ENCODE measurements at regions not wholly inside any gene's neighbourhood (a gene's known extent, or its start where the extent isn't known, plus 50 kb on each side); places are given as distances from the start of the nearest gene placed in this dataset.
A peak's percentile ranks its signal among the peaks of the same experiment; 100 is the strongest.

DNA sequence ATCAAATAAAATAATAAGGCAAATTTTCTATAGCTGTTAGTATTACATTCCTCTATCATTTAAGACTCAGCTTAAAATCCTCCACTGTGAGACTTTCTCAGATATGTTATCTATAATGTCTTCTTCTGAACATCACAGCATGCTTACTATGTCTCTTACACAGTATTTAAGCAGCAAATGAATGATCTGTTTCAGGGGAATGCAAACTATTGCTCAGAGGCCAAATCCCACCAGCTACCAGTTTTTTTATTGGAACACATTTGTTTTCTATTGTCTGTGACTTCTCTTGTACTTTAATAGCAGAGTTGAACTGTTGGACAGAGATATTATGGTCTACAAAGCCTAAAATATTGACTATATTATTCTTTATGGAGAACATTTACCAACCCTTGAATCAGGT is 59.6 kb downstream of the C3orf38 start:
- no peak for DNase-seq
- no peaks in the 10 kb centered on the region for H3K27me3 ChIP-seq (replicated peaks; ENCODE audit: control insufficient read depth, insufficient read depth, low read length)

GRCh38 chr3:88211096-88211890 is 61.5 kb downstream of the C3orf38 start:
- H3K36me3 ChIP-seq (ENCODE audit: control insufficient read depth, insufficient read depth, low read length) = no peaks in the 10 kb centered on the region
- no peak for TF ChIP-seq CTCF (IDR thresholded peaks at IDR 0.05; ENCODE audit: insufficient read depth in 1 of 2, low read depth in 1 of 2, low read length in 1 of 2, severe bottlenecking in 1 of 2, unreplicated experiment in 1 of 2)
- Mint-ChIP-seq H3K4me1 (ENCODE audit: low read depth, unreplicated experiment) (no peaks in the 10 kb centered on the region), H3K27me3 (ENCODE audit: insufficient read depth, unreplicated experiment) (peaks cover 9% of the 10 kb centered on the region), H3K4me3 (ENCODE audit: unreplicated experiment) (no peak overlapping the region), H3K9me3 (ENCODE audit: unreplicated experiment) (no peaks in the 10 kb centered on the region), H3K27ac (ENCODE audit: unreplicated experiment) (no peak overlapping the region), H3K36me3 (ENCODE audit: insufficient read depth, unreplicated experiment) (no peaks in the 10 kb centered on the region)
- intact Hi-C loops (cut with micrococcal nuclease; ENCODE audit: unreplicated experiment) = loop anchor here (10.0 kb wide), 1 partner anchor 94 kb away; no protein-coding TSS in a partner anchor
- no TSS peak for BruUV-seq (replicated peaks)
- ChIA-PET CTCF (no interaction called here), POLR2A (no interaction called here)
- no peaks in the 10 kb centered on the region for H3K27me3 ChIP-seq (replicated peaks; ENCODE audit: control insufficient read depth, insufficient read depth, low read length)
- H3K9me3 ChIP-seq = no peaks in the 10 kb centered on the region
- DNase-seq = no peak
- H3K4me1 ChIP-seq = no peaks in the 10 kb centered on the region
- H3K4me3 ChIP-seq (ENCODE audit: low read depth, low read length) = no peak overlapping the region

More for the DNA sequence above, 59.6 kb downstream of the C3orf38 start:
- BruUV-seq (replicated peaks) = no TSS peak
- no peaks in the 10 kb centered on the region for H3K9me3 ChIP-seq
- Mint-ChIP-seq H3K4me3 (ENCODE audit: unreplicated experiment) (no peak overlapping the region), H3K36me3 (ENCODE audit: insufficient read depth, unreplicated experiment) (no peaks in the 10 kb centered on the region), H3K9me3 (ENCODE audit: unreplicated experiment) (no peaks in the 10 kb centered on the region), H3K27me3 (ENCODE audit: insufficient read depth, unreplicated experiment) (peaks cover 14% of the 10 kb centered on the region), H3K4me1 (ENCODE audit: low read depth, unreplicated experiment) (no peaks in the 10 kb centered on the region), H3K27ac (ENCODE audit: unreplicated experiment) (no peak overlapping the region)
- no peaks in the 10 kb centered on the region for H3K36me3 ChIP-seq (ENCODE audit: control insufficient read depth, insufficient read depth, low read length)
- CTCF ChIA-PET = no interaction called here
- no peak overlapping the region for H3K4me3 ChIP-seq (ENCODE audit: low read depth, low read length)
- no peak for TF ChIP-seq CTCF (IDR thresholded peaks at IDR 0.05; ENCODE audit: insufficient read depth in 1 of 2, low read depth in 1 of 2, low read length in 1 of 2, severe bottlenecking in 1 of 2, unreplicated experiment in 1 of 2)
- POLR2A ChIA-PET = no interaction called here
- H3K4me1 ChIP-seq = no peaks in the 10 kb centered on the region
- intact Hi-C loops (cut with micrococcal nuclease; ENCODE audit: unreplicated experiment) = no loop called here

DNA sequence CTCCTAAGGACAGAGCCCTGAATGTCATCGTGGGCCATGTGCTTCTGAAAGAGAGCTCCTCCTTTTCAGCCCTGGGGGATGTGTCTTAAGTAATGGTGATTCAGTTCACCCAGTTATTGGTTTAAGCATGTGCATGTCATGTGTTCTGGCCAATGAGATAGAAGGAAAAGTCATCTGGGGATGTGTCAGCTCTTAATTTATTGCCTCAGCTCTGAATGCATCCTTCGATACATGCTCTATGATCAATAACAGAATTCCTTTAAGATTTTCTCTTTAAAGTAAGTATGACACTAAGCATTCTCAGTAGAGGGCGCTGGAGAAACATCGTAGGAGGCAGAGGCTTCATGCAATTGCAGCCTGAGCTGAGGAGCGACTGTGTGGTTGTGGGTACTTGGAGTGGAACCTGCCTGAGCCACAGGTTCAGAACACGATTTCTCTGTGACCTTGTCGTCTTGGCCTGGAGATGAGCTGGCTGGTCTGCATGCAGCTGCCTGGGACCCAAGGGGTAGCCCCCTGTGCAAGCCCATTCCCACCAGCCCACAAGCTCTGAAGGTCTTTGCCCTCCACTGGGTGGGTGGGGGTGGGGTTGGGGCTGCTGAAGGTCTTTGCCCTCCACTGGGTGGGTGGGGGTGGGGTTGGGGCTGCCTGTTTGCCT is 69.5 kb downstream of the C3orf38 start:
- intact Hi-C loops (cut with micrococcal nuclease; ENCODE audit: unreplicated experiment) = loop anchor here (1.0 to 10.0 kb wide), 2 partner anchors 86 to 880 kb away; no protein-coding TSS in a partner anchor
- Histone ChIP-seq H3K27me3 (replicated peaks; ENCODE audit: control insufficient read depth, insufficient read depth, low read length) (no peaks in the 10 kb centered on the region), H3K36me3 (ENCODE audit: control insufficient read depth, insufficient read depth, low read length) (no peaks in the 10 kb centered on the region), H3K4me1 (no peaks in the 10 kb centered on the region), H3K9me3 (no peaks in the 10 kb centered on the region), H3K4me3 (ENCODE audit: low read depth, low read length) (no peak overlapping the region)
- Mint-ChIP-seq H3K9me3 (ENCODE audit: unreplicated experiment) (no peaks in the 10 kb centered on the region), H3K27me3 (ENCODE audit: insufficient read depth, unreplicated experiment) (peaks cover 3% of the 10 kb centered on the region), H3K4me1 (ENCODE audit: low read depth, unreplicated experiment) (no peaks in the 10 kb centered on the region), H3K27ac (ENCODE audit: unreplicated experiment) (no peak overlapping the region), H3K36me3 (ENCODE audit: insufficient read depth, unreplicated experiment) (no peaks in the 10 kb centered on the region), H3K4me3 (ENCODE audit: unreplicated experiment) (no peak overlapping the region)
- DNase-seq = peak; percentile 42 to 57
- ChIA-PET POLR2A (no interaction called here), CTCF (interaction anchor here (0.5 to 1.6 kb wide), 4 partner anchors 13 to 1860 kb away, joined by 3 to 4 read pairs (median 4); no protein-coding TSS in a partner anchor)
- peak; percentile 35 to 61 for TF ChIP-seq CTCF (IDR thresholded peaks at IDR 0.05; ENCODE audit: insufficient read depth in 1 of 2, low read depth in 1 of 2, low read length in 1 of 2, severe bottlenecking in 1 of 2, unreplicated experiment in 1 of 2)
- no TSS peak for BruUV-seq (replicated peaks)

Data from Caco-2 (cell line).